ENCODE measurements at regions not wholly inside any gene's neighbourhood (a gene's known extent, or its start where the extent isn't known, plus 50 kb on each side); places are given as distances from the start of the nearest gene placed in this dataset.

- DNase-seq (ENCODE audit: low spot score) (no peak), ATAC-seq (no peak)
- Mint-ChIP-seq H3K9me3 (peaks cover 14% of the 10 kb centered on the region), H3K4me1 (peaks cover 32% of the 10 kb centered on the region), H3K4me3 (no peak overlapping the region), H3K27me3 (ENCODE audit: low read depth) (no peaks in the 10 kb centered on the region), H3K27ac (no peak overlapping the region), H3K36me3 (peaks cover 8% of the 10 kb centered on the region; the same call in 1 of the 2 replicates)
- ChIA-PET POLR2A (no interaction called here), CTCF (no interaction called here)
- no peak for TF ChIP-seq ATF2 (CRISPR knock-in tag; IDR thresholded peaks at IDR 0.05; ENCODE audit: borderline replicate concordance, low read depth)
- no peak for TF ChIP-seq NR2C2 (CRISPR knock-in tag; IDR thresholded peaks at IDR 0.05)
- no peak for TF ChIP-seq ZNF396 (CRISPR knock-in tag; IDR thresholded peaks at IDR 0.05; ENCODE audit: borderline replicate concordance)
- no peak for TF ChIP-seq RORB (CRISPR knock-in tag; IDR thresholded peaks at IDR 0.05)
- no peak for TF ChIP-seq ZNF232 (CRISPR knock-in tag; IDR thresholded peaks at IDR 0.05)
- no peak for TF ChIP-seq ZNF416 (CRISPR knock-in tag; IDR thresholded peaks at IDR 0.05)
- TF ChIP-seq NR1H2 (CRISPR knock-in tag; IDR thresholded peaks at IDR 0.05), result no peak
- TF ChIP-seq FOXP4 (CRISPR knock-in tag; IDR thresholded peaks at IDR 0.05), result no peak
- TF ChIP-seq FOXJ3 (CRISPR knock-in tag; IDR thresholded peaks at IDR 0.05; ENCODE audit: borderline replicate concordance), result no peak
- no peak for TF ChIP-seq GABPB1 (CRISPR knock-in tag; IDR thresholded peaks at IDR 0.05)
- TF ChIP-seq ZMAT4 (CRISPR knock-in tag; IDR thresholded peaks at IDR 0.05), result no peak
- no peak for TF ChIP-seq JAZF1 (CRISPR knock-in tag; IDR thresholded peaks at IDR 0.05)
- TF ChIP-seq ZSCAN18 (CRISPR knock-in tag; IDR thresholded peaks at IDR 0.05), result no peak
- TF ChIP-seq ZNF219 (CRISPR knock-in tag; IDR thresholded peaks at IDR 0.05; ENCODE audit: borderline replicate concordance), result no peak
- TF ChIP-seq TCF7 (CRISPR knock-in tag; IDR thresholded peaks at IDR 0.05; ENCODE audit: low read depth), result no peak
Observed at GRCh38 chr5:143539742-143540141, 136.3 kb upstream of the NR3C1 start.

- H3K27ac Mint-ChIP-seq, result no peak overlapping the region
- H3K9me3 Mint-ChIP-seq, result peaks cover 11% of the 10 kb centered on the region
- no peak overlapping the region for H3K4me3 Mint-ChIP-seq
- ATAC-seq, result no peak
- H3K27me3 Mint-ChIP-seq (ENCODE audit: low read depth), result no peaks in the 10 kb centered on the region
- CTCF ChIA-PET, result no interaction called here
- DNase-seq (ENCODE audit: low spot score), result no peak
- H3K36me3 Mint-ChIP-seq, result peaks cover 7% of the 10 kb centered on the region; the same call in 1 of the 2 replicates
- H3K4me1 Mint-ChIP-seq, result peaks cover 16% of the 10 kb centered on the region
- TF ChIP-seq NR3C1 (CRISPR knock-in tag; conservative IDR thresholded peaks at IDR 0.05; ENCODE audit: low read depth), result no peak
- TF ChIP-seq NFE2L1 (CRISPR knock-in tag; IDR thresholded peaks at IDR 0.05), result no peak
- TF ChIP-seq MXD4 (CRISPR knock-in tag; IDR thresholded peaks at IDR 0.05; ENCODE audit: borderline replicate concordance), result no peak
- no peak for TF ChIP-seq ZNF423 (CRISPR knock-in tag; IDR thresholded peaks at IDR 0.05)
- no peak for TF ChIP-seq JUN (CRISPR knock-in tag; IDR thresholded peaks at IDR 0.05)
- no peak for TF ChIP-seq HMGA2 (CRISPR knock-in tag; IDR thresholded peaks at IDR 0.05)
- no peak for TF ChIP-seq E2F4 (CRISPR knock-in tag; IDR thresholded peaks at IDR 0.05; ENCODE audit: borderline replicate concordance, low read depth)
- no peak for TF ChIP-seq ZNF425 (CRISPR knock-in tag; conservative IDR thresholded peaks at IDR 0.05)
- no peak for TF ChIP-seq ZNF219 (CRISPR knock-in tag; IDR thresholded peaks at IDR 0.05; ENCODE audit: borderline replicate concordance)
- TF ChIP-seq HMGXB4 (CRISPR knock-in tag; IDR thresholded peaks at IDR 0.05), result no peak
- no peak for TF ChIP-seq GABPB1 (CRISPR knock-in tag; IDR thresholded peaks at IDR 0.05)
- TF ChIP-seq SMAD3 (CRISPR knock-in tag; IDR thresholded peaks at IDR 0.05; ENCODE audit: borderline replicate concordance), result no peak
- TF ChIP-seq JAZF1 (CRISPR knock-in tag; IDR thresholded peaks at IDR 0.05), result no peak
- TF ChIP-seq ESRRA (CRISPR knock-in tag; IDR thresholded peaks at IDR 0.05; ENCODE audit: borderline replicate concordance), result no peak
- POLR2A ChIA-PET, result no interaction called here
Observed at GRCh38 chr5:143537056-143537455, 133.6 kb upstream of the NR3C1 start.
